ENCODE measurements at regions not wholly inside any gene's neighbourhood (a gene's known extent, or its start where the extent isn't known, plus 50 kb on each side); places are given as distances from the start of the nearest gene placed in this dataset.

GRCh38 chr6:66578362-66578761 is 871.3 kb upstream of the EYS start:
- no peak for TF ChIP-seq CTCF (IDR thresholded peaks at IDR 0.05; ENCODE audit: extremely low read depth, missing control alignments)
- DNase-seq (ENCODE audit: low spot score), result no peak

- no peak for TF ChIP-seq CTCF (IDR thresholded peaks at IDR 0.05; ENCODE audit: extremely low read depth, missing control alignments)
- DNase-seq (ENCODE audit: low spot score), result no peak
Measured at GRCh38 chr6:66568271-66568670, 861.2 kb upstream of the EYS start.

GRCh38 chr6:66561479-66561878 is 854.5 kb upstream of the EYS start:
- no peak for TF ChIP-seq CTCF (IDR thresholded peaks at IDR 0.05; ENCODE audit: extremely low read depth, missing control alignments)
- no peak for DNase-seq (ENCODE audit: low spot score)

GRCh38 chr6:66558189-66558588 is 851.2 kb upstream of the EYS start:
- TF ChIP-seq CTCF (IDR thresholded peaks at IDR 0.05; ENCODE audit: extremely low read depth, missing control alignments), result no peak
- DNase-seq (ENCODE audit: low spot score), result no peak

- TF ChIP-seq CTCF (IDR thresholded peaks at IDR 0.05; ENCODE audit: extremely low read depth, missing control alignments), result no peak
- no peak for DNase-seq (ENCODE audit: low spot score)
Measured at GRCh38 chr6:66556936-66557335, 849.9 kb upstream of the EYS start.

GRCh38 chr6:66555082-66555481 is 848.1 kb upstream of the EYS start:
- no peak for TF ChIP-seq CTCF (IDR thresholded peaks at IDR 0.05; ENCODE audit: extremely low read depth, missing control alignments)
- DNase-seq (ENCODE audit: low spot score), result no peak

- no peak for TF ChIP-seq CTCF (IDR thresholded peaks at IDR 0.05; ENCODE audit: extremely low read depth, missing control alignments)
- no peak for DNase-seq (ENCODE audit: low spot score)
Measured at GRCh38 chr6:66553441-66553840, 846.4 kb upstream of the EYS start.

Measured in GM20000 (cell line).